GM12878 (cell line): ENCODE measurements at regions not wholly inside any gene's neighbourhood (a gene's known extent, or its start where the extent isn't known, plus 50 kb on each side); places are given as distances from the start of the nearest gene placed in this dataset.
"Not testable (repeated sequence)": the region's sequence is repeated elsewhere in the genome, so short reads cannot be mapped to it uniquely, and the experiment has no call there.

Experiments
- ATAC-seq: fragments of 200-7000 bp; cut with Tn5 transposase; 3 replicates; pipeline ENCODE4 v1.9.1; 2020; ENCODE audit warnings: mild to moderate bottlenecking, moderate library complexity
- BruUV-seq: library from RNA; stranded (reverse); fragments of 400-500 nt; replicated peaks from 2 replicates; lab custom pipeline; 2021; lab: Mats Ljungman, UMichigan
- CTCF ChIA-PET: fragments of 300-600 bp; sonication (Branson Sonifier 250); formaldehyde crosslinking; extraction: SDS; loops from one replicate; lab custom pipeline; 2021; ENCODE audit warnings: inconsistent platforms; lab: Yijun Ruan, JAX
- POLR2A ChIA-PET: fragments of 350-600 bp; formaldehyde crosslinking; extraction: SDS; loops from one replicate; lab custom pipeline; 2021; ENCODE audit warnings: inconsistent platforms; lab: Charles Lee
- RAD21 ChIA-PET: fragments of 300-600 bp; sonication (Branson Sonifier 250); formaldehyde crosslinking; loops from one replicate; lab custom pipeline; 2023; ENCODE audit warnings: antibody characterized with exemption; ENCODE audit not compliant: unreplicated experiment; lab: Charles Lee
- SMC1A ChIA-PET: fragments of 300-600 bp; sonication (Branson Sonifier 250); formaldehyde crosslinking; loops from one replicate; lab custom pipeline; 2023; ENCODE audit not compliant: unreplicated experiment, uncharacterized antibody; lab: Charles Lee
- DNase-seq: peaks from one replicate; pipeline ENCODE4 v3.0.0-alpha.2; 2011; ENCODE audit warnings: low read depth, low spot score
- FAIRE-seq: peaks from 3 replicates; lab custom pipeline; 2011; peaks lifted over from hg19 to GRCh38; lab: Jason Lieb, UNC
- H2AFZ ChIP-seq: 2 replicates; pipeline ENCODE4 v1.6.0; 2011; ENCODE audit warnings: low read depth, low read length, control low read depth; ENCODE audit not compliant: control insufficient read depth
- H3K27ac ChIP-seq: 2 replicates; pipeline ENCODE4 v1.5.1; 2011; ENCODE audit warnings: control low read depth; ENCODE audit not compliant: control insufficient read depth, insufficient read depth
- H3K27me3 ChIP-seq, 2 experiments: replicated peaks in 1 of 2; 2 replicates each; pipeline versions ENCODE4 v1.6.0 to v1.6.1; 2011; ENCODE audit warnings: low read length in 1 of 2; ENCODE audit not compliant: control insufficient read depth in 2 of 2, insufficient read depth in 2 of 2
- H3K36me3 ChIP-seq, 2 experiments: 2 replicates each; pipeline ENCODE4 v1.5.1; 2011; ENCODE audit warnings: low read length in 1 of 2; ENCODE audit not compliant: control insufficient read depth in 2 of 2, insufficient read depth in 2 of 2
- H3K4me1 ChIP-seq: 2 replicates; pipeline ENCODE4 v1.6.1; 2011; ENCODE audit warnings: mild to moderate bottlenecking, low read length, moderate library complexity, mixed read lengths; ENCODE audit not compliant: control insufficient read depth, insufficient read depth
- H3K4me2 ChIP-seq: 2 replicates; pipeline ENCODE4 v1.6.0; 2011; ENCODE audit warnings: control low read depth; ENCODE audit not compliant: control insufficient read depth, insufficient read depth
- H3K4me3 ChIP-seq: fragments of 200-600 bp; sonication (generic); 2 replicates; pipeline ENCODE4 v1.5.1; 2016
- H3K79me2 ChIP-seq: 2 replicates; pipeline ENCODE4 v1.6.0; 2011; ENCODE audit warnings: low read length; ENCODE audit not compliant: control insufficient read depth, insufficient read depth
- H3K9ac ChIP-seq: 2 replicates; pipeline ENCODE4 v1.8.0; 2011; ENCODE audit warnings: low read length, control low read depth, mixed read lengths; ENCODE audit not compliant: control insufficient read depth, insufficient read depth
- H3K9me3 ChIP-seq: replicated peaks from 3 replicates; pipeline ENCODE4 v1.5.1; 2011; ENCODE audit warnings: mild to moderate bottlenecking, low read length; ENCODE audit not compliant: control insufficient read depth, insufficient read depth
- H4K20me1 ChIP-seq: 2 replicates; pipeline ENCODE4 v1.6.0; 2011; ENCODE audit not compliant: control insufficient read depth, insufficient read depth
- BRCA1 ChIP-seq: IDR thresholded peaks from 2 replicates; pipeline ENCODE4 v1.6.1; 2011; ENCODE audit warnings: low read depth, low read length, improper control_type of control experiment
- MEF2A ChIP-seq: IDR thresholded peaks from 2 replicates; pipeline ENCODE4 v1.6.1; 2011; ENCODE audit warnings: low read depth, mild to moderate bottlenecking, low read length, moderate library complexity; ENCODE audit not compliant: insufficient read depth
- MTA2 ChIP-seq: fragments of 450-650 bp; IDR thresholded peaks from 2 replicates; pipeline ENCODE4 v1.6.1; 2016; ENCODE audit warnings: low read depth, mild to moderate bottlenecking, moderate library complexity
- SIX5 ChIP-seq: IDR thresholded peaks from 2 replicates; pipeline ENCODE4 v1.6.1; 2011; ENCODE audit warnings: mild to moderate bottlenecking, low read depth, low read length, moderate library complexity; ENCODE audit not compliant: severe bottlenecking
- SPI1 ChIP-seq: IDR thresholded peaks from 2 replicates; pipeline ENCODE4 v1.6.1; 2011; ENCODE audit warnings: low read depth, mild to moderate bottlenecking, low read length, moderate library complexity, borderline replicate concordance; ENCODE audit not compliant: insufficient read depth
- SUZ12 ChIP-seq: fragments of 200-600 bp; sonication (generic); IDR thresholded peaks from one replicate; pipeline ENCODE4 v1.6.1; 2018; ENCODE audit warnings: antibody characterized with exemption, mild to moderate bottlenecking; ENCODE audit not compliant: unreplicated experiment
- TCF3 ChIP-seq: IDR thresholded peaks from 2 replicates; pipeline ENCODE4 v1.6.1; 2012; ENCODE audit warnings: low read depth, mild to moderate bottlenecking, low read length, borderline replicate concordance; ENCODE audit not compliant: insufficient read depth
- WGBS: methylation state at CpG from one replicate; pipeline ENCODE4 v1.1.6; 2016; ENCODE audit warnings: low lambda C conversion rate; ENCODE audit not compliant: insufficient replicate concordance, insufficient coverage; ENCODE audit errors: missing lambda C conversion rate; 5-methylcytosine and 5-hydroxymethylcytosine counted together
- in situ Hi-C: fragments of 300-500 bp; cut with MboI; formaldehyde crosslinking; loops from 9 replicates; pipeline ENCODE4 v1.14.3; 2018; ENCODE audit warnings: mixed read lengths
- intact Hi-C: fragments of 100-400 bp; cut with micrococcal nuclease; formaldehyde crosslinking; loops from one replicate; pipeline ENCODE4 v1.14.2; 2022; ENCODE audit not compliant: unreplicated experiment
- TF ChIP-seq, protein P1 (sequence below): IDR thresholded peaks from 2 replicates; pipeline ENCODE4 v1.6.1; 2012; ENCODE audit warnings: low read depth, low read length, improper control_type of control experiment
- TF ChIP-seq, protein P2 (sequence below): IDR thresholded peaks from 2 replicates; pipeline ENCODE4 v1.6.1; 2011; ENCODE audit warnings: low read depth, mild to moderate bottlenecking, low read length, moderate library complexity, borderline replicate concordance; ENCODE audit errors: extremely low read depth
- TF ChIP-seq, protein P3 (sequence below): IDR thresholded peaks from 2 replicates; pipeline ENCODE4 v1.6.1; 2011; ENCODE audit warnings: low read depth, low read length, improper control_type of control experiment, borderline replicate concordance

DNA sequence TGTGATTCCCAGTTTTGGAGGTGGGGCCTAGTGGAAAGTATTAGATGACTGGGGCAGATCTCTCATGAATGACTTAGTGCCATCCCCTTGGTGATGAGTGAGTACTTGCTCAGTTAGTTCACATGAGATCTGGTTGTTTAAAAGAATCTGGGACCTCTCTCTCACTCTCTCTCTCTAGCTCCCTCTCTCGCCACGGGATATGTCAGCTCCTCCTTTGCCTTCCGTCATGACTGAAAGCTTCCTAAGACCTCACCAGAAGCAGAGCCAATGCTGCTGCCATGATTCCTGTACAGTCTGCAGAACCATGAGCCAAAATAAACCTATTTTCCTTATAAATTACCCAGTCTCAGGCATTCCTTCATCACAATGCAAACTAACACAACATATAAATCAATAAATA, 176.7 kb downstream of the PRELID2 start:
- RAD21 ChIA-PET, result no interaction called here
- BruUV-seq, result no TSS peak
- TF ChIP-seq MTA2 (no peak), SUZ12 (no peak), SPI1 (no peak), SIX5 (no peak), MEF2A (no peak), TCF3 (no peak), BRCA1 (no peak)
- TF ChIP-seq, protein P1, sequence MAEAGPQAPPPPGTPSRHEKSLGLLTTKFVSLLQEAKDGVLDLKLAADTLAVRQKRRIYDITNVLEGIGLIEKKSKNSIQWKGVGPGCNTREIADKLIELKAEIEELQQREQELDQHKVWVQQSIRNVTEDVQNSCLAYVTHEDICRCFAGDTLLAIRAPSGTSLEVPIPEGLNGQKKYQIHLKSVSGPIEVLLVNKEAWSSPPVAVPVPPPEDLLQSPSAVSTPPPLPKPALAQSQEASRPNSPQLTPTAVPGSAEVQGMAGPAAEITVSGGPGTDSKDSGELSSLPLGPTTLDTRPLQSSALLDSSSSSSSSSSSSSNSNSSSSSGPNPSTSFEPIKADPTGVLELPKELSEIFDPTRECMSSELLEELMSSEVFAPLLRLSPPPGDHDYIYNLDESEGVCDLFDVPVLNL, result no peak
- TF ChIP-seq, protein P2, sequence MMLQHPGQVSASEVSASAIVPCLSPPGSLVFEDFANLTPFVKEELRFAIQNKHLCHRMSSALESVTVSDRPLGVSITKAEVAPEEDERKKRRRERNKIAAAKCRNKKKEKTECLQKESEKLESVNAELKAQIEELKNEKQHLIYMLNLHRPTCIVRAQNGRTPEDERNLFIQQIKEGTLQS, result no peak
- TF ChIP-seq, protein P3, sequence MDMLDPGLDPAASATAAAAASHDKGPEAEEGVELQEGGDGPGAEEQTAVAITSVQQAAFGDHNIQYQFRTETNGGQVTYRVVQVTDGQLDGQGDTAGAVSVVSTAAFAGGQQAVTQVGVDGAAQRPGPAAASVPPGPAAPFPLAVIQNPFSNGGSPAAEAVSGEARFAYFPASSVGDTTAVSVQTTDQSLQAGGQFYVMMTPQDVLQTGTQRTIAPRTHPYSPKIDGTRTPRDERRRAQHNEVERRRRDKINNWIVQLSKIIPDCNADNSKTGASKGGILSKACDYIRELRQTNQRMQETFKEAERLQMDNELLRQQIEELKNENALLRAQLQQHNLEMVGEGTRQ, result no peak
- TF ChIP-seq, all 136 proteins: peak for 0
- DNase-seq, result no peak
- H3K4me2 ChIP-seq, result no peak overlapping the region
- H3K4me1 ChIP-seq, result no peaks in the 10 kb centered on the region
- ChIA-PET POLR2A (no interaction called here), CTCF (no interaction called here), SMC1A (no interaction called here)
- FAIRE-seq, result no peak
- H2AFZ ChIP-seq, result no peak overlapping the region
- no peak overlapping the region for H3K9ac ChIP-seq
- 37% methylated on average over 3 of the region's 3 CpGs for WGBS
- no peaks in the 10 kb centered on the region; a peak in 1 of 4 replicates for H3K27me3 ChIP-seq
- H3K27ac ChIP-seq, result no peak overlapping the region
- no peaks in the 10 kb centered on the region for H3K9me3 ChIP-seq
- in situ Hi-C loops (no loop called here), intact Hi-C loops (no loop called here)
- no peaks in the 10 kb centered on the region for H3K79me2 ChIP-seq
- H4K20me1 ChIP-seq, result no peaks in the 10 kb centered on the region
- H3K36me3 ChIP-seq, result no peaks in the 10 kb centered on the region
- ATAC-seq, result no peak
- no peak overlapping the region for H3K4me3 ChIP-seq

DNA sequence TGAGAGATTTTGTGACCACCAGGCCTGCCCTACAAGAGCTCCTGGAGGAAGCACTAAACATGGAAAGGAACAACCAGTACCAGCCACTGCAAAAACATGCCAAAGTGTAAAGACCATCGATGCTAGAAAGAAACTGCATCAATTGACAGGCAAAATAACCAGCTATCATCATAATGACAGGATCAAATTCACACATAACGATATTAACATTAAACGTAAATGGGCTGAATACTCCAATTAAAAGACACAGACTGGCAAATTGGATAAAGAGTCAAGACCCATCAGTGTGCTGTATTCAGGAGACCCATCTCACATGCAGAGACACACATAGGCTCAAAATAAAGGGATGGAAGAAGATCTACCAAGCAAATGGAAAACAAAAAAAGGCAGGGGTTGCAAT, 182.4 kb downstream of the PRELID2 start:
- ATAC-seq, H3K4me2 ChIP-seq, CTCF ChIA-PET, DNase-seq, RAD21 ChIA-PET, H3K27me3 ChIP-seq, H3K36me3 ChIP-seq, SMC1A ChIA-PET, H3K79me2 ChIP-seq, H3K9ac ChIP-seq, FAIRE-seq, H2AFZ ChIP-seq, POLR2A ChIA-PET, H4K20me1 ChIP-seq, intact Hi-C loops, BruUV-seq, in situ Hi-C loops, H3K4me1 ChIP-seq, H3K4me3 ChIP-seq, H3K9me3 ChIP-seq, H3K27ac ChIP-seq: not testable (repeated sequence)
- 10% methylated on average over 3 of the region's 3 CpGs for WGBS
